NCI-H2196 (cell line): ENCODE measurements at regions not wholly inside any gene's neighbourhood (a gene's known extent, or its start where the extent isn't known, plus 50 kb on each side); places are given as distances from the start of the nearest gene placed in this dataset.
"Not testable (repeated sequence)": the region's sequence is repeated elsewhere in the genome, so short reads cannot be mapped to it uniquely, and the experiment has no call there.

Experiments used
- DNase-seq: peaks from one replicate; lab custom pipeline; 2025; ENCODE audit not compliant: unreplicated experiment; lab: John Stamatoyannopoulos, UW

DNA sequence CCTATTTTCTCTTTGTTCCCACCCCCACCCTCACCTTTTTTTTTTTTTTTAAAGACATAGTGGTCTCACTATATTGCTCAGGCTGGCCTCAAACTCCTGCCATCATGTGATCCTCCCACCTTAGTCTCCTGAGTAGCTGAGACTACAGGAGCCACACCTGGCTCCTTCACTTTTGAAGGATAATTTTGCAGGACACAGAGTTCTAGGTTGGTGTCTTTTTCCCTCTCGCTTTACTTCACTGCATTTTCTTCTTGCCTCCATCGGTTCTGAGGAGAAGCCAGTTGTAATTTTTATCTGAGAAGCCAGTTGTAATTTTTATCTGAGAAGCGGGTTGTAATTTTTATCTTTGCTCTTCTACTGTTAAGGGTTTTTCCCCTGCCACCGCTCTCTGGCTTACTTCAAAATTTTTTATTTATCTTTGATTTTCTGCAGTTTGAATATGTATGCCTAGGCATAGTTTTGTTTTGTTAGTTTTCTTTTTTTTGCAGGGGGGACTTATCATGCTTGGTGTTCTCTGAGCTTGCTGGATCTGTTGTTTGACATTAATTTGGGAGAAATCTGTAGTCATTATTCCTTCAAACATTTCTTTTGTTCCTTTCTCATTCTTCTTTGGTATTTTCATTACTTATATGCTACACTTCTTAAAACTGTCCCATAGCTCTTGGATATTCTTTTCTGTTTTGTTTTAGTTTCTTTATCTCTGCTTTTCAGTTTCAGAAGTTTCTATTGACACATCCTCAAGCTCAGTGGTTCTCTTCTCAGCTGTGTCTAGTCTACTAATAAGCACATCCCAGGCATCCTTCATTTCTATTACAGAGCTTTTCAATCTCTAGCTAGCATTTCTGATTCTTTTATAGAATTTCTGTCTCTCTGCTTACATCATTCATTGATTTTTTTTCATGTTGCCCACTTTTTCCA is 148.2 kb upstream of the CHD1 start:
- no peak for DNase-seq

DNA sequence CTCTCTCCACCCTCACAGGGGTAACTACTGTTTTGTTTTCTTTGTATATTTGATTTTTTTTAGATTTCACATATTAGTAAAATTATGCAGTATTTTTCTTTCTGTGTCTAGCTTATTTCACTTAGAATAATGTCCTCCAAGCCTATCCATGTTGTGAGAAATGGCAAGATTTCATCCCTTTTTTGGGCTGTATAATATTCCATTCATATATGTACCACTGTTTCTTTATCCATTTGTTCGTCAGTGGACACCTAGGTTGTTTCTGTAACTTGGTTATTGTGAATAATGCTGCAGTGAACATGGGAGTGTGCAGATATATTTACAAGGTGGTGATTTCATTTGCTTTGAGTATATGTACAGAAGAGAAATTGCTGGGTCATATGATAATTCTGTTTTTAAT is 144.0 kb upstream of the CHD1 start:
- DNase-seq = no peak

DNA sequence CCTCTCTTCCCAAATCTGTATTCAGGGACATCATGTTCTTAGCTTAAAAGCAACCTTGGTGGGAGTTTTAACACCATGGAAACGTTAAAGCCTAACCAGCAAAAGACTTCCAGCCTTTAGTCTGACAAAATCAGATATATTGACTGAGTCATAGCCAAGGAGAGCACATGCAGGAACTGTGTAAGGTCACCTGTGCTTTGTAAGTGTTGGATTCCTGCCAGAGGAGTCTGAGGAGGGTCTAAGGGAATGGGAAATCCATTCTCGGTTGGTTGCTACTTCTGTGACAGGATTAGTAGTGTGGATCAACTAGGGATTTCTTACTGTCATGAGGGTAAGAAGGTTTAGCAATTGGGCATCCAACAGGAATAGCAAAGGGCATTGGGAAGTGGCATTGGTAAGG is 142.0 kb upstream of the CHD1 start:
- no peak for DNase-seq

DNA sequence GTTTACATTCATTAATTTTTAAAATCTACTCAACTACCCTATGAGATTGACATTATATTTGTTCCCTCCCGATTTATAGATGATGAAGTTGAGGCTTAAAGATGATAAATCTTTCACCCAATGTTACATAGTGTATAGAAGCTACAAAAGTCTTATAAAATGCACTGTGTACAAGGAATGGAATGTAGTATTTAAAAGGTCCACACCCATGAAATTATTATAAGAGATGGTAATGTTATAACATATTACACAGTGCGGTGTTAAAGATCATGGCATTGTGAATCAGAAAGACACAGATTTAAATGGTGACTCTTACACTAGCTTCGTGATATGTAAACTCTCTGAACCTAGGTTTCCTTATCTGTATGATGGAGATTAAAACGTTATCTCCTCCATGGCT is 141.6 kb upstream of the CHD1 start:
- DNase-seq = no peak

DNA sequence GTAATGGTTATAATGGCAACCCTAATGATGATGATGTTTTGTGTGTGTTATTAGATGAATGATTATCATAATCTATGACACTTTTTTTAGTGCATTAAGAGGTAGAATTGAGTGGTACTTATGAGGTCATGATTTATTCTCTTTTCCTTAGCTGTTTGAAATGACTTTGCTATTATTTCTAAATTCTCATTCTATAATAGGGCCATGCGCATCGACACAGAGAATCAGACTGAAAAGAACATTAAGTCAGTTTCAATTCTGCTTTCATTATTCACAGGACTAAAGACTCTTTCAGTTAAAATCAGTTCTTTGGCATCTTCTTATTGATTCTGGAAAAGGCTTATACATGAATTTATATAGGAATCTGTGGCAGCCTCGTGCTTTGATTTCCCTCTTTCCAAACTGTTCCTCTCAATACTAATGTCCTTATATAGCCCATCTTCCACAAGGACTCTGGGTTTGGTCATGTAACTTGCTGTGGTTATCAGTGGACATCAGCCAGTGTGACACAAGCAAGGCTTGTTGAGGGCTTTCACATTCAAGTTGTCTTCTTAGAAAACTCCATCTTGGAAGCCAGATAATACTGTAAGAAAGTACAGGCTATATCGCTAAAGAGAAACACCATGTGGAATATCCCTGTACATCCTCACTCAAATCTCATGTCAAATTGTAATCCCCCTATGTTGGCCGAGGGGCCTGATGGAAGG is 140.3 kb upstream of the CHD1 start:
- no peak for DNase-seq

DNA sequence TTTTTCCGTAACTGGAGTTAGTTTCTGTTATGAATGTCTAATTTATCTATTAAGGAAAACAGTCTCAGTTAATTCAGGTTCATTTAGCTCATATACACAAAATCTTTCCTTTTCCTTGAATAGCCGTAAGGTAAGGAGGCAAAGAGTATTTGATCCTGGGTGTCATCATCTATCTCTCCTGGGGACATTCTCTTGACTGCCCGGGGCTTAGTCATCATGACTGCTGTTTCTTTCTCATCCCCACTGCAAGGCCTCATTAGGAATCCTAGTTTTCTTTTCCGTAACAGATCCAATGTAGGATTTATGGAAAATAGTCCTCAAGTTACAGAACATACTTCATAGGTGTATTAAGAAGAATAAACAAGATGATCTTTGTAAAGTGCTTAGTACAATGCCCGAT is 134.9 kb upstream of the CHD1 start:
- DNase-seq = no peak

DNA sequence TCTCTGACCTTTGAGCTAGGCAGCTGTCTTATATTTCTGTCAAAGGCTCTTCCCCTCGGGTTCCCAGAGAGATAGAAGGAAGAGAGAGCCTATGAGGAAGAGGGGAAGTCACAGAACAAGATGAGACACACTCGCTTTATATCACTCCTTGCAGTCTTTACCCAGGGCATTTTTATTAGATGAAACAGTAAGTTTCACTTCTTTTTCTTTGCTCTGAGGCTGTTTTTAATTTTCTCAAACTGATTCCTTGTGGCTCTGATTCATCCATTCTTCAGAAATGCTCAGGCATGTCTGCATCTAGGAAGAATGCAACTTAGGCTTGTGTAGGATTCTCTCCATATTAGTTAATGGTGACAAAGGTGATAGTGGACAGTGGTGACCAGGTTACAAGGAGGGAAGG is 132.9 kb upstream of the CHD1 start:
- DNase-seq = no peak

DNA sequence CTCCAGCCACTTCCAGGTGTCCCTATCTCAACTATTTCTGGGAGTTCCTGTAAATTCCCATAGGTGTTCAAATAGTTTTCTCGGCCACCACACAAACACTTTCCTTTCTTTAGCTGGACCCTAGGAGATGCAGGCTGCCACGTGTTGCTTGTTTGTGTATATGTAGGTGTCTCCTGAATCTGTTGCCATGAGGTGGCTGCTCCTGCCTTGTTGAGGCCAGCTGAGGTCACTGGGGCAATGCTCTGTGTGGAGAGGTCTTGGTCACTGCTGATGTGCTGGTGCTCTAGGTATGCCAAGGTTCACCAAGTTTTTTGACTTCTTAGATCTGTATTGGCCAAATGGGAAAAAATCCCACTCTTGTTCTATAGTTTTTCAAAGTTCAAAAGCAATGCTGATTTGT is 132.5 kb upstream of the CHD1 start:
- DNase-seq = no peak

DNA sequence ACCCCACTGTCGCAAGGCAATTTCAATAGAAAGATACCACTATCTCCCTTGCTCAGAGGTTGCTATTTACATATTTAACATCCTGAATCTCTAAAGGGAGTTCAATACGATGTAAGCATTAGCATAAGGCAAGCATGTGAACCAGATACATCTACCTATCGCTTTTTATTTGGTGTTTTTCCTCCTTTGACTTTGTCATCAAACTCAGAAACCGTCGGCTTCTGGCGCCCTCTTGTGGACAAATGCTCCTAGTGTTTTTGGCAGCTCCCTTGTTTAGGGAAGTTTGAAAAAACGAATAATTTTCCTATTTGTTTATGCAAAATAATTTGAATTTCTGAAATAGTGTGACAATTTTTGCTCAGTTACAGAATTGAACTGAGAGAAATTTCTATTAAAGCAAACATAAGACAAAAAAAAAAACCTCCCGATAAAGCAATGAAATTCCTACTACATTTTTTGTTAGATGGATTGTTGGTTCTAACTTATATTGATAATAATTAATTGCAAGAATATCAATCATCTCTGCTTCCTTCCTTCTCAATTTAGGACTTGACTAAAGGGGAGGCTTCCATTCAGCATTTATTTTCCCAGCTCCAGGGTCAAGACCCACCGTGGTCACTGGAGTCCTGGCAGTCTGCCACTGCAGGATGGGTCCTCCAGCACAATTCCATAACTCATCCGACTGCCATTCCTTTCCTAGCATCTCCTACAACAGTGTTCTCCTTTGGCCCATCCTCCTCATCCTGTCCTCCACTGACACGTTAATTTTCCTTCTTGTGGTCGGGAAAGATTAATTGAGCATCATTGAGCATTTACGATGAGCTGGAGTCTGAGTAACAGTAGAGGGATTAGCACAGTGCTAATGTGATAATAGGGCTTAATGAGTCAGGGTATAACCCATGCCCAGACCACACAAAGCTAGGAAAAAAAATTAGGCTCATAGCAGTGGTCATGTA is 131.8 kb upstream of the CHD1 start:
- DNase-seq = peak; percentile 89

DNA sequence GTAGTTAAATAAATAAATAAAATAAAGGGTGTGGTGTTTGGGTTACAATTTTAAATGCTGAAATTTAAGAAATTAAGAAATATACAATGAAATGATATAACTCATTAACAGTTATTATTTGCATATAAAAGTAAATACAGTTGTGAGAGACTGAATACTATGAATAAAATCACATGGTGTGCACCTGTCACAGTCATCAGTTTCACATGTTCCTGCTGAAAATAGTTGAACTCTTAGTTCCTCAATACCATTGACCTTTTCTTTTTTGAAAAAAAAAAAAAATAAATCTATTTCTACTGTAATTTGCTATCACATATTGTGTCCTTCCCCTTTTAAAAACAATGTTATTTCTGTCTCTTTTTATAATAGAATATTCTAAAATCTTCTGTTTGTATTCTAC is 130.9 kb upstream of the CHD1 start:
- no peak for DNase-seq

DNA sequence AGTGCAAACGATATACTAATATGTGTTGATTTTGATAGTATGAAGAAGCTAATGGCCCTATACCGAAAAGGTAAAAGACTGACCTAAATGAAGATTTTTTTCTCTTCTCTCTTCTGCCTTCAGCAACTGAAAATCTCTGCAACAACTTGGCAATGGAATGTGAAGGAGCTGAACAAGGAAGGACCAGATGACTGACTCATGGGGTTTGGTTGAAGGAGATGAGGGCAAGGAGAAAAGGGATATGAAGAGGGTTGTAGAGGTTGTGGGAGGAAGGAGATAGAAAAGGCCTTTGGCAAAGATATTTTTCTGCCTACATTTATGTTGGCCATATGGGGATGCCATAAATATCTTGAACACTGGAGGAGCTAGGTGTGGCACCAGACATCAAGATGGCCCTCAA is 129.7 kb upstream of the CHD1 start:
- DNase-seq = no peak

DNA sequence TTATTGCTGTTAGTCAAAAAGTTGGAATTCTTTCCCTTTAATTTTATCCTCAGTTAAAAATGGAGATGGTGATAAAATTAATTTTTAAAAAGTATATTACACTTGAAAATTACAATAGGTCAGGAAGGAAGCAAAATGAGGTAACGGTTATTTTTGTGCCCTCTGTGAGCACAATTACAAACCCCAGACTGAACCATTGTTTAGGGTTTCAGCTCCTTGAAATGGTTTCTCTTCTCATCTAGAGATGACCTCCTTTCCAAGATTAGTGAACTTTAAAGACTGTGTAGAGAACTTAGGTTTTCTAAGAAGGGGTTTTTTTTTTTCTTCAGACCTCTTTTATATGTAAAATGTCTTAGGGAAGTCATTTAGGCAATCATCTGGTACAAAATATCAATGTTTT is 126.2 kb upstream of the CHD1 start:
- DNase-seq = no peak

DNA sequence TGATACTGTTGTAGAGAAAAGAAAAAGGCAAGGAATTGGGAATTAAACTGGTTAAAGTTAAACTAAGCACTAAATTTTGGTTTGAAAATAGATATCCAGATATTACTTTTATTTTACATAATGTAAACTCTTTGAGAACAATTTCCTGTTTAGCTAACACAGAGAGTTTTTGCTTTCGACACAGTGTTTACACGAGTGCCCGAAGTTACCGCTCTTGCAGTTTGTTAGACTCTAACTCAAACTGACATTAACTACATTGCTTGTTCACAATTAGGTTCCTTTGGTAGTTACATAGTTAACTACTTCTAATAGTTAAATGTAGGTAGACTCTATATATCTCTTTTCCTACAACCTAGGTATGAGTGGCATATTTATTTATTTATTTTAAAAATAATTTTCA is 117.1 kb upstream of the CHD1 start:
- no peak for DNase-seq

DNA sequence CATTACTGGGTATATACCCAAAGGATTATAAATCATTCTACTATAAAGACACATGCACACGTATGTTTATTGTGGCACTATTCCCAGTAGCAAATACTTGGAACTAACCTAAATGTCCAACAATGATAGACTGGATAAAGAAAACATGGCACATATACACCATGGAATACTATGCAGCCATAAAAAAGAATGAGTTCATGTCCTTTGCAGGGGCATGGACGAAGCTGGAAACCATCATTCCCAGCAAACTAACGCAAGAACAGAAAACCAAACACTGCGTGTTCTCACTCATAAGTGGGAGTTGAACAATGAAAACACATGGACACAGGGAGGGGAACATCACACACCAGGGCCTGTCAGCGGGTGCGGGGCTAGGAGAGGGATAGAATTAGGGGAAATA is 114.5 kb upstream of the CHD1 start:
- not testable (repeated sequence) for DNase-seq

DNA sequence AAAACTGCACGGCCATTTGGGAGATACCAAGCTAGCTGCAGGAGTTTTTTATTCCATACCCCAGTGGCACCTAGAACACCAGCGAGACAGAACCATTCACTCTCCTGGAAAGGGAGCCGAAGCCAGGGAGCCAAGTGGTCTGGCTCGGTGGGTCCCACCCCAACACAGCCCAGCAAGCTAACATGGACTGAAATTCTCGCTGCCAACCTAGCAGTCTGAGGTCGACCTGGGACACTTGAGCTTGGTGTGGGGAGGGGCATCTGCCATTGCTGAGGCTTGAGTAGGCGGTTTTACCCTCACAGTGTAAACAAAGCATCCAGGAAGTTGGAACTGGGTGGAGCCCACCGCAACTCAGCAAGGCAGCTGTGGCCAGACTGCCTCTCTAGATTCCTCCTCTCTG is 108.9 kb upstream of the CHD1 start:
- DNase-seq = no peak

DNA sequence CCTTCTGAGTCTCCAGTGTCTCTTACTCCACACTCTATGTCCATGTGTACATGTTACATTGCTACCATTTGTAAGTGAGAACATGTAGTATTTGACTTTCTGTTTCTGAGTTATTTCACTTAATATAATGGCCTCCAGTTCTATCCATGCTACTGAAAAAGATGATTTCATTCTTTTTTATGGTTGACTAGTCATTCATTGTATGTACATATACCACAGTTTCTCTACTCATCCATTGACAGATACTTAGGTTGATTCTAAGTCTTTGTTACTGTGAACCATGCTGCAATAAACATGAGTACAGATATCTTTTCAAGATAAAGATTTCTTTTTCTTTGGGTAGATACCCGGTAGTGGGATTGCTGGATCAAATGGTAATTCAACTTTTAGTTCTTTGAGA is 107.1 kb upstream of the CHD1 start:
- DNase-seq = no peak

DNA sequence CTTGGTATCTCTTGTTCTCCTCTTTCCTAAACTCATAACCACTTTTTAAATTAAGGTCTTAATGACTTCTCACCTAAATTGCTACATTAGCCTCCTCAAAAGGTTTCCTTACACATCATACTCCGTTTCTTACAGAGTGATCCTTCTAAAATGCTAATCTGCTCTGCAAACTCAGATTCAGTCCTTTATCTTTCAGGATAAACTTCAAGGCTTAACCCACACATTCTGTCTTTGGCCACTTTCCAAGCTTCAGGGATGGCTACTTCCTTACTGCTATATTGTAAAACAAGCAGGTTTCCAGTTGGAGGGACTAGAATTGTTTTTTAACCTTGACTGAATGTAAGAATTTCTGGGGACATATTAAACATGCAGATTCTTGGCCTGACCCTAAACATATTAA is 105.5 kb upstream of the CHD1 start:
- peak; percentile 17 for DNase-seq

DNA sequence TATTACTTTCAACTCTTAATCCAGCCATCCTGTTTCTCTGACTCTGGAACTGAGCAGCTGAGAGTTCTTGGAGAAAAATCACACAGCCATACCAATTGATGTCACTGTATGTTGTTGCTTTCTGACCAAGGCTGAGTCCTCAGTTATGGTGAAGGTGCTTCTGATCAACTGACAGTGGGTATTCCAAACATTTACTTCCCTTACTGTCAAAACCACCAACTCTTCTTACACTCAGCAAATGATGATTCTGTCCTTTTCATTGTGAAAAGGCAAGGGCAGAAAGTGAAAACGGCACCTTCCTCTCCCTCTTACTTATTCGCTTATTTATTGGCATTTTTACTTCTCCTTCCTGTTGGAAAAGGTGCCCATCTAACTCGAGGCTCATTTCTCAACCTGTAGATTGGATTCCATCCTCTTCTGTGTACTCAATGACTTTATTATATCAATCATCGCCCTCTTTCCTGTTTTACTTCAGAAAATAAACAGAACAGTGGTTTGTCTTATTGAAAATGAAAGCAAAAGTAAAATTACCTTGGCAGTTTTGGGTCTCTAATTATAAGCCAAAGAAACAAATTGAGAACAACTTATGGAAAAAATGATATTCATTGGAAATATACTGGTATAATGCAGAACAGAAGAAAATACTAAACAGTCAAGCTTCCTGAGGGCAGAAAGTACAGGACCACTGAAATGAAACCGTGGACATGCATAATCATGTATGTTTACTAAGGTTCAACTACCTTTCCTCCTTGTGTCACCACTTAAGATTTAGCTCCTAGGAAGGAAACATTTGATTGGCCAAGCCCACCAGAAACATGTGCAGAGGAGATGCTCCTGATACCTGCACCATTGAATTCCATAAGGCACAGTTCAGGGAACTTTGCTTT is 104.5 kb upstream of the CHD1 start:
- no peak for DNase-seq

DNA sequence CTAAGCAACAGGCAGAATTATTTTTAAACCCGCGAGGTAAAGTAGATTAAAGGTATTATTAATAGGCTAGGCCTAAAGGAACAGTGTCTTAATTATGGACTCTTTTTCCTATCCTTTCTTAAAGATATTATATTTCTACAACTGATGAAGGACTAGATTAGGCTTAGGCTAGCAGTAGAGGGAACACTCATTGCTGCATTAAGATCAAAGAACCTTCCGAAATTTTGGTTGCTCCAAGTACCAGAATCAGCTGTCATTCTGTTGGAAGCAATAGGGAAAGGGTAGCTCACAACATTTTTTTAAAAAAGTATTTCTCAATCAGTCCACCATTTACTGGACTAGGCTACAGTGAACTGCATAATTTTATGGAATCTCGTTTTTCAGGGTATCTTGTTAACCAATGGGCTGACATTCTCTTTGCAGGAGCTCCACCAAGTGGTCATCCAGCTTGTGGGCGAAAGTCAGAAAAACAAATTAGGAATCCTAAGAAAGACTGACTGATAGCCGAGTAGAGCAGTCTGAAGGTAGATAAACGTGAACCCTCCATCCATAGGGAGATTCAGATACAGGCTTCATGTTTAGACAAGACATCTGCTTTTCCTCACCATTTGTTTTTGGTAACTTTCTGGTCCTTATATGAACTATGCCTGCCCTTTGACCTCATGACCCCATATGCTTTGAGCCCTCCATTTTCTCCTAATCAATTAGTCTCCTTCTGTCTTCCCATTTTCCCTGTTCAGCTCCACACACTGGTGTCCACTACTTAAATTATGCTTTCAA is 103.6 kb upstream of the CHD1 start:
- peak; percentile 58 for DNase-seq
